ENCODE measurements at regions not wholly inside any gene's neighbourhood (a gene's known extent, or its start where the extent isn't known, plus 50 kb on each side); places are given as distances from the start of the nearest gene placed in this dataset.

GRCh38 chr6:153231048-153231646 lies 100.1 kb upstream of the RGS17 start:
- peak; percentile 65 for DNase-seq
- in situ Hi-C loops (cut with HindIII; ENCODE audit: low pct_ligation_motif_present, low pct_unique_long_range_greater_than_20kb, low sequenced_read_pairs), result no loop called here

- DNase-seq, result no peak
- in situ Hi-C loops (cut with HindIII; ENCODE audit: low pct_ligation_motif_present, low pct_unique_long_range_greater_than_20kb, low sequenced_read_pairs), result no loop called here
These were observed 87.2 kb upstream of the RGS17 start for GRCh38 chr6:153218184-153218792.

GRCh38 chr6:153216789-153217188 lies 85.7 kb upstream of the RGS17 start:
- in situ Hi-C loops (cut with HindIII; ENCODE audit: low pct_ligation_motif_present, low pct_unique_long_range_greater_than_20kb, low sequenced_read_pairs), result no loop called here
- DNase-seq, result no peak

- in situ Hi-C loops (cut with HindIII; ENCODE audit: low pct_ligation_motif_present, low pct_unique_long_range_greater_than_20kb, low sequenced_read_pairs), result no loop called here
- no peak for DNase-seq
These were observed 84.2 kb upstream of the RGS17 start for GRCh38 chr6:153215242-153215641.

- DNase-seq, result no peak
- in situ Hi-C loops (cut with HindIII; ENCODE audit: low pct_ligation_motif_present, low pct_unique_long_range_greater_than_20kb, low sequenced_read_pairs), result no loop called here
These were observed 83.4 kb upstream of the RGS17 start for GRCh38 chr6:153214436-153214835.

GRCh38 chr6:153210083-153210482 lies 79.0 kb upstream of the RGS17 start:
- in situ Hi-C loops (cut with HindIII; ENCODE audit: low pct_ligation_motif_present, low pct_unique_long_range_greater_than_20kb, low sequenced_read_pairs), result no loop called here
- DNase-seq, result no peak

GRCh38 chr6:153208706-153209105 lies 77.6 kb upstream of the RGS17 start:
- no peak for DNase-seq
- in situ Hi-C loops (cut with HindIII; ENCODE audit: low pct_ligation_motif_present, low pct_unique_long_range_greater_than_20kb, low sequenced_read_pairs), result no loop called here

- in situ Hi-C loops (cut with HindIII; ENCODE audit: low pct_ligation_motif_present, low pct_unique_long_range_greater_than_20kb, low sequenced_read_pairs), result no loop called here
- DNase-seq, result no peak
These were observed 76.5 kb upstream of the RGS17 start for GRCh38 chr6:153207617-153208016.

- DNase-seq, result no peak
- in situ Hi-C loops (cut with HindIII; ENCODE audit: low pct_ligation_motif_present, low pct_unique_long_range_greater_than_20kb, low sequenced_read_pairs), result no loop called here
These were observed 75.9 kb upstream of the RGS17 start for GRCh38 chr6:153207006-153207405.

- DNase-seq, result no peak
- in situ Hi-C loops (cut with HindIII; ENCODE audit: low pct_ligation_motif_present, low pct_unique_long_range_greater_than_20kb, low sequenced_read_pairs), result no loop called here
These were observed 62.1 kb upstream of the RGS17 start for GRCh38 chr6:153192943-153193885.

GRCh38 chr6:153183925-153184324 lies 52.8 kb upstream of the RGS17 start:
- DNase-seq, result no peak
- in situ Hi-C loops (cut with HindIII; ENCODE audit: low pct_ligation_motif_present, low pct_unique_long_range_greater_than_20kb, low sequenced_read_pairs), result no loop called here

Data from ACHN (cell line).